ENCODE measurements at regions not wholly inside any gene's neighbourhood (a gene's known extent, or its start where the extent isn't known, plus 50 kb on each side); places are given as distances from the start of the nearest gene placed in this dataset.

- Mint-ChIP-seq H3K27me3 (ENCODE audit: insufficient read depth, low read depth, poor library complexity) (peaks cover 2% of the 10 kb centered on the region), H3K4me1 (peaks cover 9% of the 10 kb centered on the region), H3K27ac (no peak overlapping the region; the same call in 1 of the 2 replicates), H3K4me3 (no peak overlapping the region), H3K36me3 (ENCODE audit: low read depth) (no peaks in the 10 kb centered on the region), H3K9me3 (peaks cover 3% of the 10 kb centered on the region; the same call in 2 of the 3 replicates)
- no peaks in the 10 kb centered on the region for H3K36me3 ChIP-seq (ENCODE audit: insufficient read depth)
- ATAC-seq (no peak), DNase-seq (ENCODE audit: low spot score) (no peak)
- H3K4me1 ChIP-seq (ENCODE audit: insufficient read depth) = peaks cover 9% of the 10 kb centered on the region
- no peaks in the 10 kb centered on the region for H3F3A ChIP-seq (replicated peaks; ENCODE audit: low read depth)
- no peaks in the 10 kb centered on the region for H4K20me1 ChIP-seq (replicated peaks; ENCODE audit: insufficient read depth)
- H3K27ac ChIP-seq (ENCODE audit: low read depth) = no peak overlapping the region
- H3K4me3 ChIP-seq = no peak overlapping the region
- no peaks in the 10 kb centered on the region for H3K79me2 ChIP-seq (replicated peaks; ENCODE audit: insufficient read depth)
- peak overlapping the region; percentile 86; the same call in 1 of the 2 replicates for H2AFZ ChIP-seq
- no peak overlapping the region for H3K4me2 ChIP-seq
- H3K9me2 ChIP-seq (ENCODE audit: insufficient read depth) = no peaks in the 10 kb centered on the region; the same call in 1 of the 2 replicates
- no peaks in the 10 kb centered on the region for H3K27me3 ChIP-seq (ENCODE audit: insufficient read depth)
- TF ChIP-seq ZNF331 (CRISPR knock-in tag; IDR thresholded peaks at IDR 0.05; ENCODE audit: low read depth) (no peak), EZH2 (IDR thresholded peaks at IDR 0.05; ENCODE audit: low read depth, unreplicated experiment) (no peak), JUNB (IDR thresholded peaks at IDR 0.05; ENCODE audit: unreplicated experiment) (no peak), NANOG (IDR thresholded peaks at IDR 0.05; ENCODE audit: borderline replicate concordance) (no peak), EZH2phosphoT487 (IDR thresholded peaks at IDR 0.05; ENCODE audit: unreplicated experiment) (no peak), STAT1 (IDR thresholded peaks at IDR 0.05; ENCODE audit: unreplicated experiment) (no peak), CREB1 (CRISPR knock-in tag; IDR thresholded peaks at IDR 0.05; ENCODE audit: low read depth) (no peak), ZNF114 (CRISPR knock-in tag; IDR thresholded peaks at IDR 0.05) (no peak), POLR2AphosphoS5 (IDR thresholded peaks at IDR 0.05; ENCODE audit: low read depth) (no peak), REST (IDR thresholded peaks at IDR 0.05; ENCODE audit: unreplicated experiment) (no peak)
- TF ChIP-seq, protein P1, sequence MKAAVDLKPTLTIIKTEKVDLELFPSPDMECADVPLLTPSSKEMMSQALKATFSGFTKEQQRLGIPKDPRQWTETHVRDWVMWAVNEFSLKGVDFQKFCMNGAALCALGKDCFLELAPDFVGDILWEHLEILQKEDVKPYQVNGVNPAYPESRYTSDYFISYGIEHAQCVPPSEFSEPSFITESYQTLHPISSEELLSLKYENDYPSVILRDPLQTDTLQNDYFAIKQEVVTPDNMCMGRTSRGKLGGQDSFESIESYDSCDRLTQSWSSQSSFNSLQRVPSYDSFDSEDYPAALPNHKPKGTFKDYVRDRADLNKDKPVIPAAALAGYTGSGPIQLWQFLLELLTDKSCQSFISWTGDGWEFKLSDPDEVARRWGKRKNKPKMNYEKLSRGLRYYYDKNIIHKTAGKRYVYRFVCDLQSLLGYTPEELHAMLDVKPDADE (IDR thresholded peaks at IDR 0.05) = no peak
- TF ChIP-seq, protein P2, sequence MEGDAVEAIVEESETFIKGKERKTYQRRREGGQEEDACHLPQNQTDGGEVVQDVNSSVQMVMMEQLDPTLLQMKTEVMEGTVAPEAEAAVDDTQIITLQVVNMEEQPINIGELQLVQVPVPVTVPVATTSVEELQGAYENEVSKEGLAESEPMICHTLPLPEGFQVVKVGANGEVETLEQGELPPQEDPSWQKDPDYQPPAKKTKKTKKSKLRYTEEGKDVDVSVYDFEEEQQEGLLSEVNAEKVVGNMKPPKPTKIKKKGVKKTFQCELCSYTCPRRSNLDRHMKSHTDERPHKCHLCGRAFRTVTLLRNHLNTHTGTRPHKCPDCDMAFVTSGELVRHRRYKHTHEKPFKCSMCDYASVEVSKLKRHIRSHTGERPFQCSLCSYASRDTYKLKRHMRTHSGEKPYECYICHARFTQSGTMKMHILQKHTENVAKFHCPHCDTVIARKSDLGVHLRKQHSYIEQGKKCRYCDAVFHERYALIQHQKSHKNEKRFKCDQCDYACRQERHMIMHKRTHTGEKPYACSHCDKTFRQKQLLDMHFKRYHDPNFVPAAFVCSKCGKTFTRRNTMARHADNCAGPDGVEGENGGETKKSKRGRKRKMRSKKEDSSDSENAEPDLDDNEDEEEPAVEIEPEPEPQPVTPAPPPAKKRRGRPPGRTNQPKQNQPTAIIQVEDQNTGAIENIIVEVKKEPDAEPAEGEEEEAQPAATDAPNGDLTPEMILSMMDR (conservative IDR thresholded peaks at IDR 0.05; ENCODE audit: low read depth in 2 of 2) = no peak
- TF ChIP-seq, protein P3, sequence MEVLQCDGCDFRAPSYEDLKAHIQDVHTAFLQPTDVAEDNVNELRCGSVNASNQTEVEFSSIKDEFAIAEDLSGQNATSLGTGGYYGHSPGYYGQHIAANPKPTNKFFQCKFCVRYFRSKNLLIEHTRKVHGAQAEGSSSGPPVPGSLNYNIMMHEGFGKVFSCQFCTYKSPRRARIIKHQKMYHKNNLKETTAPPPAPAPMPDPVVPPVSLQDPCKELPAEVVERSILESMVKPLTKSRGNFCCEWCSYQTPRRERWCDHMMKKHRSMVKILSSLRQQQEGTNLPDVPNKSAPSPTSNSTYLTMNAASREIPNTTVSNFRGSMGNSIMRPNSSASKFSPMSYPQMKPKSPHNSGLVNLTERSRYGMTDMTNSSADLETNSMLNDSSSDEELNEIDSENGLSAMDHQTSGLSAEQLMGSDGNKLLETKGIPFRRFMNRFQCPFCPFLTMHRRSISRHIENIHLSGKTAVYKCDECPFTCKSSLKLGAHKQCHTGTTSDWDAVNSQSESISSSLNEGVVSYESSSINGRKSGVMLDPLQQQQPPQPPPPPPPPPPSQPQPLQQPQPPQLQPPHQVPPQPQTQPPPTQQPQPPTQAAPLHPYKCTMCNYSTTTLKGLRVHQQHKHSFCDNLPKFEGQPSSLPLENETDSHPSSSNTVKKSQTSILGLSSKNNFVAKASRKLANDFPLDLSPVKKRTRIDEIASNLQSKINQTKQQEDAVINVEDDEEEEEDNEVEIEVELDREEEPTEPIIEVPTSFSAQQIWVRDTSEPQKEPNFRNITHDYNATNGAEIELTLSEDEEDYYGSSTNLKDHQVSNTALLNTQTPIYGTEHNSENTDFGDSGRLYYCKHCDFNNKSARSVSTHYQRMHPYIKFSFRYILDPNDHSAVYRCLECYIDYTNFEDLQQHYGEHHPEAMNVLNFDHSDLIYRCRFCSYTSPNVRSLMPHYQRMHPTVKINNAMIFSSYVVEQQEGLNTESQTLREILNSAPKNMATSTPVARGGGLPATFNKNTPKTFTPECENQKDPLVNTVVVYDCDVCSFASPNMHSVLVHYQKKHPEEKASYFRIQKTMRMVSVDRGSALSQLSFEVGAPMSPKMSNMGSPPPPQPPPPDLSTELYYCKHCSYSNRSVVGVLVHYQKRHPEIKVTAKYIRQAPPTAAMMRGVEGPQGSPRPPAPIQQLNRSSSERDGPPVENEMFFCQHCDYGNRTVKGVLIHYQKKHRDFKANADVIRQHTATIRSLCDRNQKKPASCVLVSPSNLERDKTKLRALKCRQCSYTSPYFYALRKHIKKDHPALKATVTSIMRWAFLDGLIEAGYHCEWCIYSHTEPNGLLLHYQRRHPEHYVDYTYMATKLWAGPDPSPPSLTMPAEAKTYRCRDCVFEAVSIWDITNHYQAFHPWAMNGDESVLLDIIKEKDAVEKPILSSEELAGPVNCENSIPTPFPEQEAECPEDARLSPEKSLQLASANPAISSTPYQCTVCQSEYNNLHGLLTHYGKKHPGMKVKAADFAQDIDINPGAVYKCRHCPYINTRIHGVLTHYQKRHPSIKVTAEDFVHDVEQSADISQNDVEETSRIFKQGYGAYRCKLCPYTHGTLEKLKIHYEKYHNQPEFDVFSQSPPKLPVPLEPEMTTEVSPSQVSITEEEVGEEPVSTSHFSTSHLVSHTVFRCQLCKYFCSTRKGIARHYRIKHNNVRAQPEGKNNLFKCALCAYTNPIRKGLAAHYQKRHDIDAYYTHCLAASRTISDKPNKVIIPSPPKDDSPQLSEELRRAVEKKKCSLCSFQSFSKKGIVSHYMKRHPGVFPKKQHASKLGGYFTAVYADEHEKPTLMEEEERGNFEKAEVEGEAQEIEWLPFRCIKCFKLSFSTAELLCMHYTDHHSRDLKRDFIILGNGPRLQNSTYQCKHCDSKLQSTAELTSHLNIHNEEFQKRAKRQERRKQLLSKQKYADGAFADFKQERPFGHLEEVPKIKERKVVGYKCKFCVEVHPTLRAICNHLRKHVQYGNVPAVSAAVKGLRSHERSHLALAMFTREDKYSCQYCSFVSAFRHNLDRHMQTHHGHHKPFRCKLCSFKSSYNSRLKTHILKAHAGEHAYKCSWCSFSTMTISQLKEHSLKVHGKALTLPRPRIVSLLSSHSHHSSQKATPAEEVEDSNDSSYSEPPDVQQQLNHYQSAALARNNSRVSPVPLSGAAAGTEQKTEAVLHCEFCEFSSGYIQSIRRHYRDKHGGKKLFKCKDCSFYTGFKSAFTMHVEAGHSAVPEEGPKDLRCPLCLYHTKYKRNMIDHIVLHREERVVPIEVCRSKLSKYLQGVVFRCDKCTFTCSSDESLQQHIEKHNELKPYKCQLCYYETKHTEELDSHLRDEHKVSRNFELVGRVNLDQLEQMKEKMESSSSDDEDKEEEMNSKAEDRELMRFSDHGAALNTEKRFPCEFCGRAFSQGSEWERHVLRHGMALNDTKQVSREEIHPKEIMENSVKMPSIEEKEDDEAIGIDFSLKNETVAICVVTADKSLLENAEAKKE (CRISPR knock-in tag; IDR thresholded peaks at IDR 0.05) = no peak
Observed at GRCh38 chr5:34500236-34500847, 155.8 kb upstream of the RAI14 start.

Measured in GM23338 (cell line).